T-helper 22 cell (primary cell): ENCODE measurements at regions not wholly inside any gene's neighbourhood (a gene's known extent, or its start where the extent isn't known, plus 50 kb on each side); places are given as distances from the start of the nearest gene placed in this dataset.

Experiments used
- DNase-seq: peaks from one replicate; pipeline ENCODE4 v3.0.0-alpha.2; 2020; ENCODE audit warnings: low read depth

DNA sequence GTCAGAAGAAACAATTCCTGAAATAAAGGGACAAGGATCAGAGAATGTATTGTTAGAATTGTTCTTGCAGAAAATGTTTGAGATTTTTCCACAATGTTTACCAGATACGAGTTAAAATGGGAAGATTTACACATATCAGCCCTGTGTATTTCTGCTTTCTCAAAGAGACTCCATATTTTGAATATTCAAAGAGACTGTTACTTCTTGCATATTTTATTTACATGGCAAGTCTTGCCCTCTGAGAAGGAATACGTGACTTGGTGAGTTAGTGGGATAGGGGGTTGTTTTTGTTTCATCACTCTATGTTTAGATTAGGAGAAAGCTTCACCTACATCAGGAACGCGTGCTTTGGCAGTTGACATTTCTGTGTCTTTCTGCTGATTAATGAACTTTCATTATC lies 56.1 kb upstream of the ZDHHC17 start:
- DNase-seq: no peak

DNA sequence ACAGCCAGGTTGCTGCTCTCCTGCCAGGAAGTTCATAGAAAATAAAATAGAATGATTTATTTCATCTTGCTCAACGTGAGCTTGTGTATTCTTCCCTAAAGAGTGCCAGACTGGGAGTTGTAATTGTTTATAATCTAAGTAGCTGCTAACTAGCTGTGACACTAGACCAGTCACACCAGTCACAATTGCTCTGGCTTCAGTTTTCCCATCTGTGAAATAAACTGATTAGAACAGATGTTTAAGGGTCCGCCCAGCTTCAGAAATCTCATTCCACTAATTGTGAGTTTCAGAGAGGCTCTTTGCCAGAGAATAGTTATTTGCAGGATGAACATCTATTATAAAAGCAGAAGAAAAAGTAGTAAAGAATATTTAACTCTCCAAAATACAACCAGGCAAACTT lies 55.6 kb upstream of the ZDHHC17 start:
- DNase-seq: no peak

DNA sequence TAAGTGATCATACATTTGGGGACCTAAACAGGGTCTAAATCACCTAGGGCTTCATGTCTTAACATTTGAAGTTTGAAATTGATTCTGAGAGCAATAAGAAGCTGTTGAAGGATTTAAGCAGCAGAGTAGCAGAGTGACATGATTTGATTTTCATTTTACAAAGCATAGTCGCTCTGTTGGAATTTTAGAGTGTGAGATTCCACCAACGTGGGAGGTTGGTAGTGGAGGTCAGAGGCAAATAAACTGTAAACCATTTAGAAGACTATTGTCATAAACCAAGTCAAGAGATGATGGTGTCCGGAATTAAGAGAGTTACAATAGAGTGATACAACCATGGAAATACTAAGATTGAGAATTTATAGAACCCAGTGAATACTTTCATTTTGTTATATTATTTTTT lies 52.7 kb upstream of the ZDHHC17 start:
- no peak for DNase-seq

DNA sequence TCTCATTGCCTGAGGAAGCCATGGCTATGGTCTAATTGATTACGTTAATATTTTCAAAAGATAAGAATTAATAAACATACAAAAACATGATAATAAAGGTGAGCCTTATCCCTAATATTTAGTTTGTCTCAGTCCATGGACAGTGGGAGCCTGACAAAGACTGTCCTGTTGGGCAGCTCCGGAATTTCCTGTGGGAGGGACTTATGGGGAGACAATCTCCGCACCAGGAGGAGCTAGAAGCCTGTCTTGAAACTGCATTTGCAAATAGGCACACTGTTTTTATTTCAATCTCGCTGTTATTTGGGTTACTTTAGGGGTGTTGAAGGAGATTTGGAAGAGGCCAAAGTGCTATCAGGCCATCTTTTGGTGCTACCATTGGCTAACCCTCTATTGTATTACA lies 50.8 kb upstream of the ZDHHC17 start:
- DNase-seq: no peak

DNA sequence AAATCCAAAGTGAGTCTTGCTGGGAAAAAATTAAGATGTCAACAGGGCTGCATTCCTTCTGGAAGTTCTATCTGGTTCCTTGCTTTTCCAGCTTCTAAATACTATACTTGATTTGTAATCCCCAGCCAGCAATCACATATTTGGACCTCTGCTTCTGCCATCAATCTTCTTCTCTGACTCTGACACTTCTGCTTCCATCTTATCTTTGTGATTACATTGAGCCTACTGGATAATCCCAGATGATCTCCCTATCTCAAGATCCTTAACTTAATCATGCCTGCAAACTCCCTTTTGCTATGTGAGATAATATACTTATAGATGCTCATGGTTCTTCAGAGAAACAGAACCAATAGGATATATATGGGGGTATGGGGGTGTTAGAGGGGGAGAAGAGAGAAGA lies 49.9 kb upstream of the ZDHHC17 start:
- DNase-seq: no peak
